GM18511 (cell line): ENCODE measurements at regions not wholly inside any gene's neighbourhood (a gene's known extent, or its start where the extent isn't known, plus 50 kb on each side); places are given as distances from the start of the nearest gene placed in this dataset.
A peak's percentile ranks its signal among the peaks of the same experiment; 100 is the strongest.

Source experiments
- ATAC-seq: cut with Tn5 transposase; IDR thresholded peaks from one replicate; pipeline ENCODE4 v1.9.1; 2021; ENCODE audit warnings: mild to moderate bottlenecking, moderate library complexity; ENCODE audit not compliant: unreplicated experiment

- peak; percentile 60 for ATAC-seq
These were observed 201.4 kb downstream of the SOCS6 start for GRCh38 chr18:70489986-70490933.

GRCh38 chr18:70489571-70489970 is 200.7 kb downstream of the SOCS6 start:
- no peak for ATAC-seq

- ATAC-seq, result no peak
These were observed 181.1 kb downstream of the SOCS6 start for GRCh38 chr18:70469916-70470315.

- no peak for ATAC-seq
These were observed 180.2 kb downstream of the SOCS6 start for GRCh38 chr18:70468861-70469547.

GRCh38 chr18:70464343-70465114 is 175.7 kb downstream of the SOCS6 start:
- ATAC-seq, result peak; percentile 63

GRCh38 chr18:70463085-70463484 is 174.2 kb downstream of the SOCS6 start:
- no peak for ATAC-seq

- no peak for ATAC-seq
These were observed 173.2 kb downstream of the SOCS6 start for GRCh38 chr18:70462078-70462439.

- ATAC-seq, result no peak
These were observed 172.7 kb downstream of the SOCS6 start for GRCh38 chr18:70461323-70462077.

GRCh38 chr18:70459731-70460130 is 170.9 kb downstream of the SOCS6 start:
- no peak for ATAC-seq

- no peak for ATAC-seq
These were observed 170.4 kb downstream of the SOCS6 start for GRCh38 chr18:70459251-70459650.

GRCh38 chr18:70457788-70458187 is 168.9 kb downstream of the SOCS6 start:
- ATAC-seq, result no peak

- no peak for ATAC-seq
These were observed 168.4 kb downstream of the SOCS6 start for GRCh38 chr18:70457223-70457622.

- no peak for ATAC-seq
These were observed 167.5 kb downstream of the SOCS6 start for GRCh38 chr18:70456376-70456775.

- ATAC-seq, result no peak
These were observed 166.9 kb downstream of the SOCS6 start for GRCh38 chr18:70455731-70456130.

- peak; percentile 91 for ATAC-seq
These were observed 166.0 kb downstream of the SOCS6 start for GRCh38 chr18:70454704-70455322.

GRCh38 chr18:70453058-70453775 is 164.4 kb downstream of the SOCS6 start:
- no peak for ATAC-seq

GRCh38 chr18:70452501-70452900 is 163.7 kb downstream of the SOCS6 start:
- no peak for ATAC-seq

GRCh38 chr18:70450426-70451253 is 161.8 kb downstream of the SOCS6 start:
- ATAC-seq, result no peak

- ATAC-seq, result no peak
These were observed 159.7 kb downstream of the SOCS6 start for GRCh38 chr18:70448588-70448987.
